ENCODE measurements at regions not wholly inside any gene's neighbourhood (a gene's known extent, or its start where the extent isn't known, plus 50 kb on each side); places are given as distances from the start of the nearest gene placed in this dataset.
"Not testable (repeated sequence)": the region's sequence is repeated elsewhere in the genome, so short reads cannot be mapped to it uniquely, and the experiment has no call there.

- DNase-seq = no peak
These were observed 155.8 kb downstream of the OAT start for GRCh38 chr10:124262971-124263370.

GRCh38 chr10:124262234-124262865 lies 156.4 kb downstream of the OAT start:
- no peak for DNase-seq

- peak; percentile 13 for DNase-seq
These were observed 159.4 kb downstream of the OAT start for GRCh38 chr10:124259139-124259825.

- no peak for DNase-seq
These were observed 160.9 kb downstream of the OAT start for GRCh38 chr10:124257781-124258180.

GRCh38 chr10:124256151-124256550 lies 162.6 kb downstream of the OAT start:
- no peak for DNase-seq

GRCh38 chr10:124255556-124255955 lies 162.2 kb upstream of the CHST15 start:
- no peak for DNase-seq

- DNase-seq = no peak
These were observed 161.1 kb upstream of the CHST15 start for GRCh38 chr10:124254490-124254889.

- no peak for DNase-seq
These were observed 159.6 kb upstream of the CHST15 start for GRCh38 chr10:124253006-124253405.

- DNase-seq = no peak
These were observed 158.8 kb upstream of the CHST15 start for GRCh38 chr10:124252097-124252715.

- DNase-seq = no peak
These were observed 158.1 kb upstream of the CHST15 start for GRCh38 chr10:124251317-124252065.

GRCh38 chr10:124250506-124250905 lies 157.1 kb upstream of the CHST15 start:
- no peak for DNase-seq

GRCh38 chr10:124249812-124250432 lies 156.5 kb upstream of the CHST15 start:
- DNase-seq = no peak

GRCh38 chr10:124249196-124249595 lies 155.8 kb upstream of the CHST15 start:
- no peak for DNase-seq

- DNase-seq = no peak
These were observed 155.0 kb upstream of the CHST15 start for GRCh38 chr10:124248056-124249045.

- no peak for DNase-seq
These were observed 152.5 kb upstream of the CHST15 start for GRCh38 chr10:124245806-124246440.

- no peak for DNase-seq
These were observed 151.8 kb upstream of the CHST15 start for GRCh38 chr10:124245191-124245590.

- no peak for DNase-seq
These were observed 151.0 kb upstream of the CHST15 start for GRCh38 chr10:124244256-124244877.

- no peak for DNase-seq
These were observed 150.3 kb upstream of the CHST15 start for GRCh38 chr10:124243702-124244121.

GRCh38 chr10:124242791-124243190 lies 149.4 kb upstream of the CHST15 start:
- DNase-seq = no peak

- DNase-seq = no peak
These were observed 149.0 kb upstream of the CHST15 start for GRCh38 chr10:124242365-124242764.

GRCh38 chr10:124241510-124241909 lies 148.1 kb upstream of the CHST15 start:
- not testable (repeated sequence) for DNase-seq
